NCI-H446 (cell line): ENCODE measurements at regions not wholly inside any gene's neighbourhood (a gene's known extent, or its start where the extent isn't known, plus 50 kb on each side); places are given as distances from the start of the nearest gene placed in this dataset.
"Not testable (repeated sequence)": the region's sequence is repeated elsewhere in the genome, so short reads cannot be mapped to it uniquely, and the experiment has no call there.

Experiments
- DNase-seq, 2 experiments: peaks; one replicate each; lab custom pipeline; 2025; lab: John Stamatoyannopoulos, UW

DNA sequence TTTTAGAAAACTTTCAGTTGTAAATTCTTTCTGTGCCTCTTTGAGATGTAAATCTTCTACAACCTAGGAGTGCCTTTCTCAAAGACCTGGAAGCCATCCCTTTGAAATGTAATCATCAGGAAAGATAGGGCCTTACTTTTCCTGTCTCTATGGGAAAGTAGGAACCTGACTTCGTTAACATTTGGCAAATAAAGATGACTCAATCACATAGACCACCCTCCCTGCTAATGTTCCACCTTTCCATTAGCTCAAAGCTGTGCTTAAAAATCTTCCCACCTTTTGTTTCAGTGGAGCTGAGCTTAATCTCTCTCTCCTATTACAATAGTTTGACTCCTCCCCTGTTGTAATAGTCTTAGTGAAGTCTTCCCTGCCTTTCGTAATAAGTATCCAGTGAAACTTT lies 247.7 kb downstream of the OLFM4 start:
- no peak for DNase-seq

GRCh38 chr13:53281677-53282076 lies 253.1 kb downstream of the OLFM4 start:
- no peak for DNase-seq

DNA sequence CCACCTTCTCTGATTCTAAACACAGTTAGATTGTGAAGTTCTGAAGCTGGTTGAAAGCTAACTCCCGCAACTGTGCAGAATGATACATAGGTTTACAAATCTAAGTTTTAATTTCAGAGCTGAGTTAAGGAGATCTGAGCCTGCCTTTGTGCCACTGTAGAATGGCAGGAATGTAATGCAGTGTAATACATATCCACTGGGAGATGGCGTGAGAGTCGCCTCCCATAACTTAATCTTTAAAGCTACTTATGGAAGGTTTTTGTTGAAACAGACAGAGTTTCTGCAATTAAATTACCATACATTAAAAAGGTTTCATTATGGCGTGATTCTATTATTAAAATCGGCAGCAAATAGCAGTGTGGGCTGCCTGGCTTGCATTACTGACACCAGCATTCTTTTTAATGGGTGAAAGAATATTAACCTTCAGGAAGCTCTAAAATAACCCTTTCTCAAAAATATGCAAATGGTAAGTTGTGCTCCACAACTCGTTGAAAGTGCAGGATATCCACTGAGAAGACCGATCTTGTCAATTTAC lies 257.4 kb downstream of the OLFM4 start:
- DNase-seq, result no peak

- no peak for DNase-seq
These were observed 269.8 kb downstream of the OLFM4 start for GRCh38 chr13:53298396-53298795.

GRCh38 chr13:53301449-53301848 lies 272.8 kb downstream of the OLFM4 start:
- DNase-seq, result no peak

DNA sequence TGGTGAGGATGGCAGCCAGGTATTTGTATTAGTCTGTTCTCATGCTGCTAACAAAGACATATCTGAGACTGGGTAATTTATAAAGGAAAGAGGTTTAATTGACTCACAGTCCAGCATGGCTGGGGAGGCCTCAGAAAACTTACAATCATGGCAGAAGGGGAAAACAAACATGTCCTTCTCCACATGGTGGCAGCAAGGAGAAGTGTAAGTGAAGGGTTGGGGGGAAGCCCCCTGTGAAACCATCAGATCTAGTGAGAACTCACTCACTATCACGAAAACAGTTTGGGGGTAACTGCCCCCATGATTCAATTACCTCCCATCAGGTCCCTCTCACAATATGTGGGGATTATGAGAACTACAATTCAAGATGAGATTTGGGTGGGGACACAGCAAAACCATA lies 276.8 kb downstream of the OLFM4 start:
- DNase-seq, result not testable (repeated sequence)

DNA sequence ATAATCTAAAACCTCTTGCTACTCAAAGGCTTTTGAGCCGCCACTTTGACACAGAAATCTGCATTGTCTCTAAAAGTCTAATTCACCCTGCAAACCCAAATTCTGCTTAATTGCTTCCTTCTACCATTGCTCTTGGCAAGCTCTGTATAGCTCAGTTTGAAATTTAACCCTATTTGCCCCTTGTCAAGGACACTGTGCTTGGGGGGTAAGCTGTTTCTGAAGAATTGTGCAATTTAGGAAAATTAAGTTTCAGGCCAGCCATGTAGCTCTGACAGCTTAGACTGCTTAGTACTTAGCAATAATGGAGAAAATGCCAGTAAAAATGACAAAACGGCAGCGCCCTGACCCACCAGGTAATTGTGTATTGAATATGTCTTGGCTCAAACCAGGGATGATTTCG lies 282.2 kb downstream of the OLFM4 start:
- DNase-seq, result no peak

DNA sequence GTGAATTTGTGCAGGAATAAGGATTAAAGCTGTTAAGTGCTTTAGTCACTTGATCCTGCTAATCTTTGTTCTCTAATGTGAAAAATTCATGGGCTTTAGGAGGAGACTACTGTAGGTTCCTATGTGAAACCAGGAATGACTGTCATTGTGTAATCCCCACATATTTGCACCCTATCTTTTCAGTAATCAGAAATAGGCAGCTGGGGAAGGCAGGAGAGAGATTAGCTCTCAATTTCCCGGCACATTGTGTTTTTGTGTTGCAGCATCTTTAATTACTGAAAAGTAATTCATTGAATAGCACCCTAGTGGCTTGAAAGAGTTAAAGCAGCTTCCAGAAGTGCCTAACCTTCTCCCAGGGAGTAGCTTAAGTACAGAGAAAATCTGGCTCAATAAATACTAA lies 282.9 kb downstream of the OLFM4 start:
- no peak for DNase-seq

DNA sequence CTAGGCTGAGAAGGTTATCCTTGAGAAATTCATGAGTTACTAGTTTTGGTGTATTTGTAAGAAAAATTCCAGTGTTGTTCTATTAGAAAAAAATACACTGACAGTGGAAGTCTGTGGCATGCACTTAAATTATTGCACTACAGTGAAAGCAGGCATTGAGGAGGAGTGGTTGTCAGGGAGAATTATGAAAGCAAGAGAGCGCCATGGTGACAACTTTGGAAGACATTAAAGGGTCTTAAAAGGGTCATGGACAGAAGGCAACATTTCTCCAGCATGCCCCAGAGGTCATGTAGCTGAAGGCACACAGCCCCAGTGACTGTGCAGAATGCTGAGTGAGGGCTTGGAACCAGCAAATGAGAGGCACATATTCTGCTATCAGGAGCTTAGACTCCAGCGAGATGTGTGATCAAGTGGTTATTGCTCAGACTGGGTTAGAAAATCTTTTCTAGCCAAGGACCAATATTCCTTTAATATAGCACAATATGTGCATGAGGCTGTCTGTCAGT lies 292.7 kb downstream of the OLFM4 start:
- no peak for DNase-seq

DNA sequence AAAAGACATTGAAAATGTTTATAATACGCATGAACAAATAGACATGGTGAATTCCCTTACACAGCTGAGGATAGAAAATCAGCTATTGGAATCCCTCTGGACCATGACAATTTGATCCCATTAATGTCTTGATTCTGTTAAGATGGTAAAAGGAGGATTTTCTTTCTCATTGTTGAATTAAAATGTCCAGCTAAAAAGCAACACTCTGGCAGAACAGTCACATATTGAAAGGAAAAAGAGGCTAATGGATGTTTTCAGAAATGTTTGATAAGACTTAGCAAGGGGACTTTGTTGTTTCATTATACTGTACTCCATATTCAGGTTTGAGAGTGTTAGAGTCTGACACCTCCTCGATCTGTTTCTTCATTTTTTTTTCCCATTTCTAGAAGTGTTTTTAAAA lies 296.0 kb downstream of the OLFM4 start:
- DNase-seq, result no peak

DNA sequence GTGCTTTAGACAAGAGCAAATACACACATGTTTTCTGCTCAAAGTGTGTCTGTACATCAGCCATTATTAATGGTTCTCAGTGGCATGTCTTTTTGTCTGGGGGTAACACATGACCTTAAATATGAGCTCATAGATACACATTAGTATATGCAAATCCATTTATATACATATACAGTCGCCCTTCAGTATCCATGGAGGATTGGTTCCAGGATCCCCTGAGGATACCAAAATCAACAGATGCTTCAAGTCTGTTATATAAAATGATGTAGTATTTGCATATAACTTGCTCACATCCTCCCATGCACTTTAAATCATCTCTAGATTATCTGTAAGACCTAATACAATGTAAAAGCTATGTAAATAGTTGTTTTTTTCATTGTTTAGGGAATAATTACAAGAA lies 298.1 kb downstream of the OLFM4 start:
- DNase-seq, result no peak

DNA sequence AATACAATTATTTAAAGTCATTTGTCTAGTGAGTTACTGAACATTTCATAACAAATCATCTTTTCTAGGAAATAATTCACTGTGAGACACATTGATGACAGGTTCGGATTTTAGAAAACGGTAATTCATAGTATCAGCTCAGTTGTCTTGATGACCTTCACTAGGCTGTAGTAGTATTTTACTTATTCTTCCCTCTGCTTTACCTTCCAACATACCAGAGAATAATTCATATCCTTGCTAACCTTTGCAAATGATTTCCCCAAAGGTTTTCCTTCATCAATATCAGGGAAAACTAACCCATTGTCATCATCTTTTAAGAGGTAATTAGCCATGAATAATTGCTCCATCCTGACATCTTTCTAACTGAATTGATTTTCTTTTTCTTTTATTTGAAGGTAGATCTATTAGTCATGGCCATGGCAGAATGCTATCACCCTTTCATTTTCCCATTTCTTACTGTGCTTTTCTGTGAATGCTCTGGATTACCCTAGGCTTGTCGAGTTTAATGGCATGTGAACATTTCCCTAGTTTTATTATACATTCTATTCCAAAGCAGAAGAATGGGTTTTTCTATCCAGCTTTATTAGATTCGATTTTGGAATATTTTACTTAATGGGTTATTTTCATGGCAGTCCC lies 299.2 kb downstream of the OLFM4 start:
- DNase-seq, result no peak

DNA sequence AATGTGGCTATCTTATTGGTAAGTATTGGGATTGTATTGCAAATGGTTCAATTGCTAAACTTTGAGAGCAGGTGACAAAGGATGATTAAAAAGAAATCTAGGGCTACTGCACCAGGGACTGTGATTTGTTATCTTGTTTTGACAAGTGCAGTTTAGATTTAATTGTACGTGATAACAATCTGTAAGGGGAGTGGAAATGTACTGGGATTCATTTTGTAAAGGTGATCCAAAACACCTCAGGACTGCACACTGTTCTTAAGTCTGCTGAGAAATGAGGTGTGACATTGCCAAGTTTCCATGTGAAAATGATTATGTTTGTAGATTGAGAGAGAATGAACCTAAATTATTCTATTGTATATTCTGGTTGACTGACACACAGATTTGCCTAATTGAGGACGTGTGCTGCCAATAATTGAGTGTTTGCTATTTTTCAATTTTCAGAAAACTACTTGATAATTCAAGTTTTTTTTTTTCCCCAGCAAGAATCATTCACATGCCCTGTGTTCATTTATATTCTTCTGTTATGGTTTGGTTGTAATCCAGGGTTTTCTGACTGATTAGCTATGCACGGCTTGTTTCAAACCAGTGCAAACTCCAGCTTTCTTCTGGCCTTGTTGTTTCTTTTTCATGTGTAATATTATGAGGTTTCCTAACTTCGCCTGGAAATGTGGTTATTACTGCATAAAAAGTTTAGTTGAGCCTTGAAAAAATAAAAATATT lies 308.0 kb downstream of the OLFM4 start:
- no peak for DNase-seq

DNA sequence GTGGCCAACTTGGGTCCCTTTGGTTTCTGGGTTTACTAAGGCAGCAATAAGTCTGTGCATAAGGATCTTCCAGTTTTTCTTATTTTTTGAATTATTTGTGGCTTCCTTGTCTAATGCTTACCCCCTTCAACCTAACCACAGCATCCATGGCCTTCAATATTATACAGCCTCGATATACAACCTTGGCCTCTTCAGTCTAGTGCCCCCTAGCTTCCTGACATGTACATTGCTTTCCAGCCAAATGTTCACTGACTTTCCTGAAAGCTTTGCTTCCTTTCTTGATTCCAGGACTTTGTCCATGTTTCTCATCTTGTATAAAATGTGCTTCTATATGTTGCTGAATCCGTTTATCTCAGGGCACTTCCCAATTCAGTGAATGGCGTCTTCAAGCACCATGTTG lies 310.1 kb downstream of the OLFM4 start:
- no peak for DNase-seq

DNA sequence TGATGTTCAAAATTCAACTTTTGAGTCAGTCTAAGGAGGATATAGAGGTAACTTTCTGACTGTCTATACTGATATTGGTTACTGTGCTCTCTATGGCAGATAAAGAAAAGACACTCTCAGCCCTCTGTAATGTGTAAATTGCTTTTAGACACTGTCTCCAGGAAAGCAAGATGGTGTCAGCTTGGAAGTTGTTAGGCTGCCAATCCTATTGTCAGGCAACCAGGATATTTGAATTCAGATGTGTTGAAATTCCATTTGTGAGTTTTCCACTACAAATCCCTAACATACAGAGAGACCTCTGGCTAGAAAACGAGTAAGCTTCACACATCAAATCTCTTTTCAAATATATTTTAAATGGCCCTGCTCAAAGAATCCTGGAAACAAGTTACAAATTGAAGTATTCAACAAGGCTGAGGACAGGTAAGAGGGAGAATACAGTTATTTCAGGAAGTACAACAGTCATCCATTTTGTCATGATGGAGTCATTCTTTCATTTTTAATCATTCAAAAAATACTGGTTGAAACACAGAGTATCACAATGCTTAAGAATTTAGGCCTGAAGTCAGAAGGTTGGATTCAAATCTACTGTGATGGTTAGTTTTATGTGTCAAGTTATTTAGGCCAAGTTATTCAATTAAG lies 312.0 kb downstream of the OLFM4 start:
- no peak for DNase-seq

- DNase-seq, result no peak
These were observed 312.5 kb downstream of the OLFM4 start for GRCh38 chr13:53341144-53341510.

- DNase-seq, result no peak
These were observed 314.2 kb downstream of the OLFM4 start for GRCh38 chr13:53342623-53343360.

GRCh38 chr13:53343361-53343744 lies 314.7 kb downstream of the OLFM4 start:
- DNase-seq, result no peak

DNA sequence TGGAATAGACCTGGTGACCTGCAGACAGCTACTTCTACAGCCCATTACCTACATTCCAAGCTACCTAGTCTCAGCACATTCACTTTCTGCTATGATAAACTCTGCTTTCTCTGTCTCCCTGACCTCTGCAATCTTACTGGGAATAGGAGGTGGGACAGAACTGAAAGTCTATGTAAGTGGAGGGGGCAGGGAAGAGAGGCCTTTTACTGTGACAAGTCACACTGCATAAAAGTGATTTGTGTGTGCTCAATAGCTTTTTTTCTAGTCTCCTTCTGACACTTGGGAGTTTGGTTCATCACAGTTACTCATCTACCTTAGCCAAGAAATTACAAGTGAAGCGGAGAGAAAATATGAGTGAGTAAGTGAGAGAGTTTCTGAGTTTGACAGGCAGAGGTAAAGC lies 322.4 kb downstream of the OLFM4 start:
- no peak for DNase-seq

- DNase-seq, result no peak
These were observed 329.0 kb downstream of the OLFM4 start for GRCh38 chr13:53357582-53357981.

DNA sequence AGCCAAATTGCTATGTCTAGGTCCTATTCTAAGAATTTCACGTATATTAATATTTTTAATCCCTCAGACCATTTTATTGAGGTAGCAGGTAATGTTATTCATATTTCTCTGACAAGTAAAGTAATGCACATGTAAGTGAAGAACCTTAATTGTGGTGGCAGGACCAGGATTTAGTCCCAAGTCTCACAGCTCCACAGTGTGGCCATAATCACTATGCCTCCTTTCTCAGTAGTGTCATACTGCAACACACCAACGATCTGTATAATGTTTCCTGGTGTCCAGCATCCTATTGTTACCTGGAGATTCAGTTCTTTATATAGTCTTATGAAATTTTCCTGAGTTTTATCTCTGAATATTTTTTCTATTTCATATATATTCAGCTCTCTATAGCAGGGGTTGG lies 340.3 kb downstream of the OLFM4 start:
- no peak for DNase-seq

DNA sequence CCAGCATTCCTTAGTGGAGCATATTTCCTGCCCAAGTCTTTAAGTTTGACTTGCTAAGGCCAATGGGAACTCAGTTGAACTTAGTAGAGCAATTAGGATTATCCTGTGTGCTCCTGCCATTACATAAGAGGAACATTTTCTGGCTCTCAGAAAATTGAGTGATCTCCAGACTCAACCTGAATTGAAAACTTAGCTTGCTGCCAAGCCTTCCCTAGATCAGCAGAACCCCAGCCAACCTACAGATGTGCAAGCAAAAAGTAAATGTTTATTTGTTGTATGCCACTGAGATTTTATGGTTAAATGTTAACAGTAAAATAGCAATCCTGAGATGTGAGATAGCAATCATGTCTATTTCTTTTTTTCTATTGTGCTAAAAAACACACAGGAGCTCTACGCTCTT lies 350.9 kb downstream of the OLFM4 start:
- DNase-seq, result no peak
